Testis (tissue), 2 donors: ENCODE measurements at regions not wholly inside any gene's neighbourhood (a gene's known extent, or its start where the extent isn't known, plus 50 kb on each side); places are given as distances from the start of the nearest gene placed in this dataset.

Experiments used
- POLR2A ChIP-seq: fragments of 450-650 bp; IDR thresholded peaks from one replicate; pipeline ENCODE4 v1.6.1; 2017; ENCODE audit warnings: antibody characterized with exemption, mild to moderate bottlenecking, moderate library complexity
- TF ChIP-seq, protein P1 (sequence below), 3 experiments: fragments of 450-650 bp in 2 of 3; fragments of 200-600 bp in 1 of 3; sonication (generic) in 1 of 3; IDR thresholded peaks; one replicate each; pipeline ENCODE4 v1.5.1; 2016 to 2019; ENCODE audit warnings: antibody characterized with exemption in 3 of 3, mild to moderate bottlenecking in 2 of 3, moderate library complexity in 1 of 3

DNA sequence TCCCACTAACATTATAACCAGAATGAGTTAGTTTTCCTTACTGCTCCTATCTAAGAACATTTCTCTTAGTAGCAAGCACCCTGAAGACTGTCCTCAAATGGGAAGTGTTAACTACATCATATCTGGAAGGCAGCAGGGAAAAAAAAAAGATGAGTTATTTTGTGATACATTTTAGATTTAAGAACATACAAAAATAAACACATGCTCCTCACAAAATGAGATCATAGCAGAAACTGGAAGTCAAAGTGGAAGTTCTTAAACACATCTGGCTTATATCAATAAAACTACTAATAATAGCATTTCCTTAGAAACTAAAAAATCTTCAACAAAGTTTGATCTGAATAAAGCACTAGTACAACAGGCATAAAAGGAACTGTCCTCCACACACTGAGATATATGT lies 70.4 kb downstream of the SLITRK6 start:
- TF ChIP-seq, protein P1, sequence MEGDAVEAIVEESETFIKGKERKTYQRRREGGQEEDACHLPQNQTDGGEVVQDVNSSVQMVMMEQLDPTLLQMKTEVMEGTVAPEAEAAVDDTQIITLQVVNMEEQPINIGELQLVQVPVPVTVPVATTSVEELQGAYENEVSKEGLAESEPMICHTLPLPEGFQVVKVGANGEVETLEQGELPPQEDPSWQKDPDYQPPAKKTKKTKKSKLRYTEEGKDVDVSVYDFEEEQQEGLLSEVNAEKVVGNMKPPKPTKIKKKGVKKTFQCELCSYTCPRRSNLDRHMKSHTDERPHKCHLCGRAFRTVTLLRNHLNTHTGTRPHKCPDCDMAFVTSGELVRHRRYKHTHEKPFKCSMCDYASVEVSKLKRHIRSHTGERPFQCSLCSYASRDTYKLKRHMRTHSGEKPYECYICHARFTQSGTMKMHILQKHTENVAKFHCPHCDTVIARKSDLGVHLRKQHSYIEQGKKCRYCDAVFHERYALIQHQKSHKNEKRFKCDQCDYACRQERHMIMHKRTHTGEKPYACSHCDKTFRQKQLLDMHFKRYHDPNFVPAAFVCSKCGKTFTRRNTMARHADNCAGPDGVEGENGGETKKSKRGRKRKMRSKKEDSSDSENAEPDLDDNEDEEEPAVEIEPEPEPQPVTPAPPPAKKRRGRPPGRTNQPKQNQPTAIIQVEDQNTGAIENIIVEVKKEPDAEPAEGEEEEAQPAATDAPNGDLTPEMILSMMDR (IDR thresholded peaks at IDR 0.05) = no peak
- no peak for TF ChIP-seq POLR2A
